PC-3 (cell line): ENCODE measurements at regions not wholly inside any gene's neighbourhood (a gene's known extent, or its start where the extent isn't known, plus 50 kb on each side); places are given as distances from the start of the nearest gene placed in this dataset.

Experiments
- CTCF ChIP-seq: fragments of 300-600 bp; sonication (generic); conservative IDR thresholded peaks from 2 replicates; pipeline ENCODE4 v1.5.1; 2017; ENCODE audit warnings: antibody characterized with exemption, low read depth, mild to moderate bottlenecking, low read length
- EZH2 ChIP-seq: fragments of 300-600 bp; sonication (generic); IDR thresholded peaks from one replicate; pipeline ENCODE4 v1.6.1; 2017; ENCODE audit warnings: antibody characterized with exemption, mild to moderate bottlenecking, low read length; ENCODE audit not compliant: unreplicated experiment
- EZH2phosphoT487 ChIP-seq: fragments of 300-600 bp; sonication (generic); IDR thresholded peaks from 2 replicates; pipeline ENCODE4 v1.6.1; 2018; ENCODE audit warnings: mild to moderate bottlenecking, antibody characterized with exemption, low read length, borderline replicate concordance

DNA sequence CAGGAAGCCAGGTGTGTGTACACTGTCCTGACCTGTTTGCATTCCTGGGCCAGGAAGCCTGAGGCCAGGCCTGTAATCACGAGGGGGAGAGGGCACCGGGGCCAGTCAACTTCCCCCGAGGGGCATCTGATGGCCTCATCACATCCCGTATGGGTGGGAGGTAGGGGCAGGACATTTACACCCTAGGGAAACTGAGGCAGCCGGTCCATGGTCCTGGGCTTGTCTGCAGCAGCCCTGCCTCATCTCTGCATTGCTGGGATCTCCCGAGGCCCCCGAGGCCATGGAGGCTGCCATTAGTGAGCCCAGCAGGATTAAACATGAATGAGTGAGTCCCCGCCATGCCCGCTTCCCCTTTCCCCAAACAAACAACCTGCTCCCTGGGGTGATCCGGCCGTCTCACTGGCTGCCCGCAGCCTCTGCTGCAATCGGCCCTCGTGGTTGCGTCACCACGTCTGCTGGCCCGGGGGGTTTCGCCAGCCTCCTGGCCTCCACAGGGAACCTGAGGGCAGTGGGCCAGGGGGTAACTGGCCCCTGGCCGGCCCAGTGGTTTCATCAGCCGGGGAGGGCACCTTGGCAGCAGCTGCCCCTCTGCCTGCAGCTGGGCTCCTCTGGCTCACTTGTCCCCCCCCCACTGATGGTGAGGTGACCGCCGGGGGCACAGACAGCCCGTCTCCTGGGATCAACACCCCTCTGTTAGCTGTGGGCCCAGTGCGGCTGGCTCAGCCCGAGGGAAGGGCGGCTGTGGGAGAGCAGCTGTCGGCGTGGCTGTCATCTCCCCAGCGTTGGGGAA is 88.3 kb upstream of the GSE1 start:
- TF ChIP-seq EZH2, result no peak
- no peak for TF ChIP-seq CTCF
- TF ChIP-seq EZH2phosphoT487, result no peak
